Dermis microvascular lymphatic vessel endothelial cell (primary cell): ENCODE measurements at regions not wholly inside any gene's neighbourhood (a gene's known extent, or its start where the extent isn't known, plus 50 kb on each side); places are given as distances from the start of the nearest gene placed in this dataset.
A peak's percentile ranks its signal among the peaks of the same experiment; 100 is the strongest.
"Not testable (repeated sequence)": the region's sequence is repeated elsewhere in the genome, so short reads cannot be mapped to it uniquely, and the experiment has no call there.

Experiments
- DNase-seq, 2 donors: peaks; one replicate each; pipeline versions ENCODE4 v3.0.0 to v3.0.0-alpha.2; 2010; ENCODE audit warnings: low read depth in 2 of 2

DNA sequence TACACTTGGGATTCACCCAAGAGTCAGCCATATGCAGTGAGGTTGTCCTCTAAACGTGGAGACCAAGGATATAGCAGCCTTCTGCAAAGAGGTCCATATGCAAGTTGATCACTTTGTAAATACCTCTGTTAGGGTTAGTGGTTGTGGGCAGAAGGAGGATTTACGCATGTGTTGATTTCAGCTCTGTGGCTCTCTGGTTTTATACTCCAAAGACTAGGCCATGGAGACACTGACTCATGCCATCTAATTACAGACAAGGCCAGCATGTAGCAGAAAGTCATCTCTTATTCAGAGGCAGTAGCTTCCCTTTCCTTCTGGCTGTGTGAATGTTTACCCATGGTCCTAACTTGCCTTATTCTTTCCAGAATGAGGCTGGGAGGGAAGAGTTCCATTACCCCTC, 140.9 kb upstream of the GOLGA6L4 start:
- not testable (repeated sequence) for DNase-seq

DNA sequence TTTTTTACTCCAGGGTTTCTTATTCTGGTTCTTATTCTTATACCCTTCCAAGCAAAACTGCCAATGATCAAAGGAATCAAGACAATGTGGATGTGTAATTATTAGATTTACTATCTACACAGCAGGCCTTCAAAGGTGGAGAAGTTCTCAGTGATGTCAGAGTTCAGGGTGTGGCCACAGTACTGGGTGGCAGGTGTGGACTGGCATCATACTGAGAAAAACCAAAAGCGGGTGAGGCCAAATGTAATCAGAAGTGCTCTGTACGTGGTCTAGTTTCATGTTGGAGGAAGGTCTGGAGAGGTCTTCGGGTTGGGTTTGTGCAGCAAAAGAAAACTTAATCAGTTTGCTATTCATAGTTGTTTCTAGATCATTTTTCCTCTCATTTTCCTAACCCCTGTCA, 138.5 kb upstream of the GOLGA6L4 start:
- DNase-seq: not testable (repeated sequence)

DNA sequence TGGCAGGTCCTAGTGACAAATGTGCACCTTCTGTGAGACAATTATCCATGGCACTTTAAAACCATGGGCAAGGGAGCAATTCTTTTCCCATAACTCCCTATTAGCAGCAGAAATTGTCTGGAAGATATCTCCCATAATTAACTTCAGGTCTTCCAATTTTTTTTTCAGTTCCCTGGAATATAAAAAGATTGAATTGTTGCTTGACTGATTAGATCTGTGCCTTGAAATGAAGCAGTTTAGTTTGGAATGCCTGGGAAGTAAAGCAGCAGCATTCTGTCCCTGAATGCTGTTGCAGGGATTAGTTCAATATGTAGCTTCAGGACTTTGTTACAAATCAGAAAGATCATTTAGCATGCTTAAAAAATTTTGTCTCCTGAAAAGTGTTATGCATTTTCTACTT, 137.0 kb upstream of the GOLGA6L4 start:
- DNase-seq: no peak

DNA sequence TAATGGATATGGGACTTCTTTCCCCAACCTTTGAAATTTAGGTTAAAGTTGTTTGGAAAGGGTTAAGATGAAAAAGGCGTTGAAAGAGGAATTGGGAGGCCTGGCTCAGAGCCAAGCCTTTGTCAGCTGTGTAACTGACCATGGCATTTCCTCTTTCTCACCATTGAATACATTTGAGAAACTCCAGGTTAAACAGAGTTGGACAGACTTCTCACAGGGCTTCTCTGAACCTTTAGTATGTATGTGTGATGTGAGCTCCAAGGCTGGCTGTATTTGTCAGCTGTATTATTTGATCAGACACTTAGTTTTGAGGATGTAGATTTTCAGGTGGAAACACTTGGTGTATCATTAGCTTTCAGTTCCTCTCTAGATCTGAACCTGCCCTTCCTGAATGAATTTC, 136.4 kb upstream of the GOLGA6L4 start:
- DNase-seq: peak; percentile 36 to 76

DNA sequence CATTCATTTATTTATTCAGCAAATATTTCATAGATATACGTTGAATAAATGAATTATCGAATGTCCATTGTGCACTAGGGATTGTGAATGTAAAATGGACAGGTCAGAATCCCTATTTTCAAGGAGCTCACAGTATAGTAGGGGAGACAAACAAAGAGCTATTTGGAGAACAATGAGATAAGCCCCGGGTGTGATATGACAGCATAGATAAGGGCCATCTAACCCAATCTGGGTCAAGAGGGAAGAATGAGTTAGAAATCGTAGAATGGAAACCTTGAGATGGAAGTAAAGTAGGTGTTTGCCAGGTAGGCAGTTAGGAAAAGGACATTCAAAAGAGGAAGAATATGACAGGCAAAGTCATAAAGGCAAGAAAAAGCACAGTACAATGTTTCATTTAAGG, 132.2 kb upstream of the GOLGA6L4 start:
- no peak for DNase-seq

DNA sequence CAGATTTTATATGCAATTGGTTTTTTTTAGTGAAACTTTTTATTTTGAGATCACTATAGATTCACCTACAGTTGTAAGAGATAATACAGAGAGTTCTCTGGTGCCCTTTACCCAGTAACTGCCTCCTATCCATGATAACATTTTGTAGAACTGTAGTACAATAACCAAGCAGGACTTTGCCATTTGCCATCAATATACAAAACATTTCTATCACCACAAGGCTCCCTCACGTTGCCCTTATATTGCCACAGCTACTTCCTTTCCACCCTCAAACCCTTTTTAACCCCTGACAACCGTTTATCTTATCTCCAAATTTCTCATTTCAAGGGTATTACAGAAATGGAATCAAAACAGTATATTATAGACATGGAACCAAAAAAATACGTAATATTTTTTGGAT, 130.7 kb upstream of the GOLGA6L4 start:
- DNase-seq: no peak

DNA sequence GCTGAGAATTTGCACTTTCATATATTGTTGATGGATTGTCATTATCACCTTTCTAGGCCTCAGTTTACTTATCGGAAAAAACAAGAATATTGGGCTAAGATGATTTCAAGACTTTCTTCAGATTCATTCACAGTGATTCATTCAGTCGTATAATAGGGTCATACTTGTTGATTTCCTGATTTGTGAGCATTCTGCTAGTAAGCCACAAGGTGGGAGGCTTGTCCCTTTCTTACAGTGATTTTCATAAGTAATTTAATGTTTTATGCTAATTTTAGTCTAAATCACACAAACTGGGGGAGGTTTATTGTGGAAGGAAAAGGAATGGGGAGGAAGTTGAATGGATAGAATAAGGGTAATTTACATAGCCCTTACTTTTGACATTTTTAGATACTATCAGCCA, 126.8 kb upstream of the GOLGA6L4 start:
- peak in 1 of 2 donors; percentile 38 for DNase-seq

DNA sequence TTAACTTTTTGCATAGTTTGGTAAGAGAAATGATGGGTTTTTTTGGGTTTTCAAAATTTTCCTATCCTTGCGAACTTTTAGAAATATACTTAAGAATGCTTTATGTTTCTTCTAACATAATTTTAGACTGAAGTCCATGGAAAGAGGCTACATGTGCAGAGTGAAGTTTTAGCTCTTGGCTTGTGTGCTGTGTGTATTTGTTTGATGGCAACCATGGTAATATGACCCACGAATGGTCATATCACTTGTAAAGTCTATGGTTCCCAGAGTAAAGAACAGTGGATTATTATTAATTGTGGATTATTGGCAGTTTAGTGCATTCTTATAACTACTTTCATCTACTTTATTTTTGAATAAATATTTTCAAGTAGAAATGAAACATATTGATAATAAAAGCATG, 124.0 kb upstream of the GOLGA6L4 start:
- DNase-seq: no peak

DNA sequence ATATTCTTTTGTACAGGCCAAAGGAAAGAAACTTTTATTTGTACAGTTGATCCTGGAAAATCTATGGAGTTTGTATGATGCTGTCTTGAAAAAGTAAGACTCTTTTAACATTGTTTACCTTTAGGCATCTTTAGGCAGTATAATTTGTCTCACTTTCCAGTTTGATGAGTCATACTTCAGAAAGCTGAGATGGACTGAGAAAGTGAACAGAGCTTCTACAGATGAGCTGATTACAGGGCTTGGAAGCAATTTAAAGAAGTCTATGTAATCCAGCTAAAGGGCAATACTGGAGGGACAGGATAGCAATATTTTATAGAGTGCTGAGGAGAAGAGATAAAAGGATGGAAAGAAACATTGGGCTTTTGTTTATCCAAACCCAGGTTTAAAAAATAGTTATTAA, 123.5 kb upstream of the GOLGA6L4 start:
- no peak for DNase-seq

DNA sequence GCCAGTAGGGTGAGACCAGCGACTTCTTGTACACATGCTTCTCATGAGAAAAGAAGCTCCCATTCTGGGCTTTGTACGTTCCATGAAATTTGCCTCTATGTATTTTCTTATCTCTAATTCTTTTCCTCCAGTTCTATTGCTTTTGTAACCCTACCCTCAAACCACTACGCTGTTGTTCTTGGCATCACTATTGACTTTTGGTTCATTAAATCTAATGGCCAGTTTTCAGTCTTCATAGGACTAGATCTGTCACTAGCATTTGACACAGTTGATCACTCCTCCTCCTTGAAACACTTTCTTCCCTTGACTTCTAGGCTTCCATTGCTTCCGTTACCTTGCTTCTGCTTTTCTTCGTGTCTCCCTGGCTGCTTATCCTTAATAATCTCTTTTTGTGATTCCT, 121.7 kb upstream of the GOLGA6L4 start:
- DNase-seq: no peak

DNA sequence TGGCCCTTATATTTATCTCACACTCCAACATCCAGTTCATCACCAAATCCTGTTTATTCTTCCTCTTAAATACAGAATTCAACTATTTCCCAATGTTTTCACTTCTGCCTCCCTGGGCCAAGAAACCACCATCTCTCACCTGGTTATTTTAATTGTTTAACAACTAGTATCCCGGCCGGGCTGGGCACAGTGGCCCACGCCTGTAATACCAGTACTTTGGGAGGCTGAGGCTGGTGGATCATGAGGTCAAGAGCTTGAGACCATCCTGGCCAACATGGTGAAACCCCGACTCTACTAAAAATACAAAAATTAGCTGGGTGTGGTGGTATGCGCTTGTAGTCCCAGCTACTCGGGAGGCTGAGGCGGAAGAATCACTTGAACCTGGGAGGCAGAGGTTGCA, 120.9 kb upstream of the GOLGA6L4 start:
- DNase-seq: not testable (repeated sequence)

DNA sequence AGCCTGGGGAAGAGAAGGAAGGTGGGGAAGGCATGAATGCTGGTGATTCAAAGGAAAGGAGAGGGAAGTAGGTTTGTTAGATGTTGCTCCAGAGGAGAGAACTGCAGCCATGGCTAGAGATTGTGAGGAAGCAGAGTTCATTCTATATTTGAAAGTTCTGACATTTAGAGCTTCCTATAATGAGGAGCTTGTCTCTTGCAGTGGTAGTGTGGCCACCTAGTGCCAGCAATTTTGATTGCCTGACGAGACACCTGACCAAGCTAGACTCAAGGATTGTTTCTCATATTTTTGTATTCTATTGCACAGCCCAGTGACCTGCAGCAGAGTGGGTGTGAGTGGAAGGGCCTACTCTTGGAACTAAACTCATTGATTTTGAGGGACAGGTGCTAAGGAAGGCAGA, 116.2 kb upstream of the GOLGA6L4 start:
- not testable (repeated sequence) for DNase-seq

DNA sequence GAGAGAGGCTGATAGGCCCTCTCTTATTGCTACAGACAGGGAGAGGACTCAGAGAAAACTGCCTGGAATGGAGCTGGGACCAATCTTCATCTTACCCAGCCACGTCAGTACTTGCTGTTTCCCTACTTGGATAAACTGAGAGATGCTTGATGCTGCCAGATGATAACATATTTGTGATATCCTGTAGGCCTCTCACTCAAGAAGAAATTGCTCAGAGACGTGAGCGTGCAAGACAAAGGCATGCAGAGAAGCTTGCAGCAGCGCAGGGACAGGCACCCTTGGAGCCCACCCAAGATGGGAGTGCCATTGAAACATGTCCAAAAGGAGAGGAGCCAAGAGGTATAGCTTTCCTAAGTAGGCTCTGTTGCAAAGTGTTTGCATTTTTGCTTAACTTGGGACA, 114.7 kb upstream of the GOLGA6L4 start:
- DNase-seq: not testable (repeated sequence)

DNA sequence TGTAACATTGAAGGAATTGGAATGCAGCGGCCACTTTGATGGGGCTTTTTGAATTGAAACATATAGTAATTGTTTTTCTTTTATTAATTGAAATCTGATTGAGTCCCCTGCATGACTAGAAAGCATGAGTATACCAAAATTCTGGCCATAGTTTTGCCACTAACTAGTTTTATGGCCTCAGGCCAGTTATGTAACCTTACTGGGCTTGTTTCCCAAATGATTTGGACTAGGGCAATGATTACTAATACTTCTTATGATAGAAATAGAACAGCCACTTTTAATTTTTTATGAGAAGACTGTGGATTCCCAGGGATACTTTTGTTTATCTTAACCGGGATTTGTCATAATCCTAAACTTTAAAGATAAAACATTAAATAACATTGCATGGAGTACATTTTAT, 106.9 kb upstream of the GOLGA6L4 start:
- DNase-seq: not testable (repeated sequence)

DNA sequence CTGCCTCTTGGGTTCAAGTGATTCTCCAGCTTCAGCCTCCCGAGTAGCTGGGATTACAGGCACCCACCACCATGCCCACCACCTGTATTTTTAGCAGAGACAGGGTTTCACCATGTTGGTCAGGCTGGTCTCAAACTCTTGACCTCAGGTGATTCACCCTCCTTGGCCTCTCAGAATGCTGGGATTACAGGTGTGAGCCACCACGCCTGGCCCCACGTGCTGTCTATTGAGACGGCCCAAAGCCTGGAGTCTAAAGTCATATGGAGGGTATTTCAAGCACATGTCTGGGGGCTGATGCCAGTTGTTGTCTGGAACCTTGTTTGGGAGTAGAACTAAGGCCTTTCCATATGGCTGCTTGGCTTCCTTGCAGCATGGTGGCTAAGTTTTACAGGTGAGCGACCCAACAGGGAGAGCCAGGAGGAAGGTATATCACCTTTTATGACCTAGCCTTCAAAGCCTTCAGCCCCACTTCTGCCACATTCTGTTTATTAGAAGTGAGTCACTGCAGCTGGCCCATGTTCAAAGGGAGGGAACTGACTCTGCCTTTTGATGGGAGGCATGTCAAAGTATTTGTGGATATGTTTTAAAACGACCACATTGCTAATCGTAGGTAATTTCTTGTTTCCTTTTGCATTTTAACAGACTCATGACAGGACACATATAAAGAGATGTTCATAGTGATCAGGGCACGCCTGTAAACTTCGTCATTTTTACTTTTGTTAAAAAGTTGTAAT, 105.3 kb upstream of the GOLGA6L4 start:
- DNase-seq: not testable (repeated sequence)

DNA sequence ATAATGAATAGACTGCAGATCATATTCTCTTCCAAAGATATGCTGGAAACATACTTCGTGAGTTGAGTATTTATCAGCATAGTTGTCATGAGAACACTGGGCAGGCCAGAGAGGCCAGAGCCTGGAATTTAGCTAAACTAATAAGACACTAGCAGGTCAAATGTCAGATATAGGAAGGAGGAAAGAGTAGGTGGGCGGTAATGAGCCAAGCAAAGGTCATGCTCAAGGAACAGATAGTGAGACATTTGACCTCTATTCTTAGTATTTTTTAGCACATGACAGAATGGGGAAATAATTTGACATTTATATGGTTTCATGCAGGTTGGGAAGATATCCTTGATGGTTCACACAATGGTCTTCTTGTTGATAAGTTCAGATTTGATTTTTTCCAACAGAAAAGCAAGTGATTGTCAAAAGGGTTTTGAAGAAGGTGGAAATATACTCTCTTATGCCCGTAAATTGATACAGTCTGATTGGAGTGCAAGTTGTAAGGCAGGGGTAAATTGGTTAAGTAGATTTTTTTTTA, 99.6 kb upstream of the GOLGA6L4 start:
- not testable (repeated sequence) for DNase-seq

DNA sequence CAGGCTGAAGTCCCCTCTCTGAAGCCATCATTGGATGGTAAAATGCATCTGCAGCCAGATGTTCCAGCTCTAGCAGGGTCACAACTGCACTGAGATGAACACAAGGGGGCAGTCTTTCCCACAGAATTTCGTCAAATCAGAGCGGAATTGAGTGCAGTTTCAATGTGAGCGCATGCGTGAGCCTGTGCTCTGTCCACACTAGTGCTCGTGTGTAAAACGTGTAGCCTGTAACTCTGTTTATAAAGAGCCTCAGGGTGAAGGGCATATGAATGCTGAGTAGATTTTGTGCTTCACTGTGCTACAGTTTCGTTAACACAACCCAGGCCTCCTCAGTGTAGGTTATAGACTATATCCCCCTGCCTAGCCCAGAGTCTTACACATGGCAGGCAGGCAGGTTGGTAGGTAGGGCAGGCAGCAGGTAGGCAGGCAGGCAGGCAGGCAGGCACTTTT, 92.7 kb upstream of the GOLGA6L4 start:
- peak; percentile 74 to 77 for DNase-seq

DNA sequence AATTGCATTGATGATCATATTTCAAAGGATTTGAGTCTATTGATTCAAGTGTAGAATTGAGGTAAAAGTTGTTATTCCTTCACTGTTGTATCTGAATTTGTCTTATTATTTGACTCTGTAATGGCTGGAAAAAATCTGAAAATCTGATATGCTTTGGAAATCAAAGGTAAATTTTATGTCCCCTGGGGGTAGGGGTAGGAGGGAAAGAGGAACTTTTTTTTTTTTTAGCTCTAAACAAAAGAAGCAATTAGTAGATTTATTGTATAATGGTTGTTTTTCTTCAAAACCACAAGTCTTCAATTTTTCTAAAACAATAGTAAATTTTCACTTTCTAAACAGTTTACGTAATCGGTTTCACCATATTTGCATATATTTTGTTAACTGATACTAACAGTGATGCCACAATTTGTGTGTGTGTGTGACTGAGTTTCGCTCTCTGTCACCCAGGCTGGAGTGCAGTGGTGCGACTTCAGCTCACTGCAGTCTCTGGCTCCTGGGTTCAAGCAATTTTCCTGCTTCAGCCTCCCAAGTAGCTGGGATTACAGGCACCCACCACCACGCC, 91.7 kb upstream of the GOLGA6L4 start:
- no peak for DNase-seq

DNA sequence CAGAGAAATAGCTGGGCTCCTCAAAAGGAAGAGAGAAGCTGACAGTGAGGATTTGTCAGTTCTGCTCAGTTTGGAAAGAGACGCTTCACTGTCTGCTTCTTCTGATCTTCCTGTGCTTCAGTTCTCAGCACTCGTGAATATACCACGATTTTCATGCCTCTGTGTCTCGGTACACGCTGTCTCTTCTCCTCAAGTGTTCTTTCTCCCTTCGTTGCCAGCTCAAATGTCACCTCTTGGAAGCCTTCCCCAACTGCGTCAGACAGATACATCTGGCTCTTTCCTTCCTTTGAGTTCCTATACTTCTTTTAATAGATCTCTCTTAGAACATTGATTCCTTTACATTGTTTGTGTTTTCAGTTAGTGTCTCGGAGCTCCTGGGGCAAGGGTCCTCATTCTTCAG, 90.6 kb upstream of the GOLGA6L4 start:
- DNase-seq: not testable (repeated sequence)

DNA sequence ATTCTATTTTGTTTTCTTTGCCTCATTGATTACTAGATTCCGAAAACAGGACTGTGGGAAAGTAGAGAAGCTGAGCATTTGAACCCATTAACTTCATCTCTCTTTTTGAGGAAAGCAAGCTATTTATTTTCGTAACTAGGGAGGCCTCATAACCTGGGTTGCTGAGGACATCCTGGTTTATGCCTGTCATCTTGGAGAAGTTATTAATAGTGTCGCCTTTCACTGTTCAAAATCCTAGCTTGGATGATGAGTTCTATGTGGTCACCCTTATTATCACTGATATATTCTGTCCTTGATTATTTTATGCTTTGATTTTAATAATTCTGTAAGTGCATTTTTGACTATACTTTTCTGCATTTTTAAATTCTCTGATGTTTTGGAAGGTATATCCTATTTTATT, 89.3 kb upstream of the GOLGA6L4 start:
- not testable (repeated sequence) for DNase-seq

DNA sequence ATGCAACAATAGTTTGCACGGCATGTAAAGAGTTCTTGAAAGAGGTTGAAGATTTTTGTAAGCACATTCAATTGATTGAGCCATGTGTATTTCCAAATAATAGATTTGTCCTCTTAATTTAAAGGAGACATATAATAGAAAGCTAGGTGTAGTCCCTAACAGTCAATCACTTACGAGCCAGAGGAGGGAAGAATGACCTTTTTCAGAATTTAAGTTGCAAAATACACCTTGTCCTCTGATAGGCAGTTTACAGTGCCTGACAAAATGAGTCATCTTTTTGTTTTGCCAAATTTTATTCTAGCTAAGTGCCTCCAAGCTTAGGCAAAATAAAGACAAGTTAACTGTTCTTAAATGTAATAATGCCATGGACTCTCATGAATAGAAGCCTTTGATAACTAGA, 88.3 kb upstream of the GOLGA6L4 start:
- not testable (repeated sequence) for DNase-seq

DNA sequence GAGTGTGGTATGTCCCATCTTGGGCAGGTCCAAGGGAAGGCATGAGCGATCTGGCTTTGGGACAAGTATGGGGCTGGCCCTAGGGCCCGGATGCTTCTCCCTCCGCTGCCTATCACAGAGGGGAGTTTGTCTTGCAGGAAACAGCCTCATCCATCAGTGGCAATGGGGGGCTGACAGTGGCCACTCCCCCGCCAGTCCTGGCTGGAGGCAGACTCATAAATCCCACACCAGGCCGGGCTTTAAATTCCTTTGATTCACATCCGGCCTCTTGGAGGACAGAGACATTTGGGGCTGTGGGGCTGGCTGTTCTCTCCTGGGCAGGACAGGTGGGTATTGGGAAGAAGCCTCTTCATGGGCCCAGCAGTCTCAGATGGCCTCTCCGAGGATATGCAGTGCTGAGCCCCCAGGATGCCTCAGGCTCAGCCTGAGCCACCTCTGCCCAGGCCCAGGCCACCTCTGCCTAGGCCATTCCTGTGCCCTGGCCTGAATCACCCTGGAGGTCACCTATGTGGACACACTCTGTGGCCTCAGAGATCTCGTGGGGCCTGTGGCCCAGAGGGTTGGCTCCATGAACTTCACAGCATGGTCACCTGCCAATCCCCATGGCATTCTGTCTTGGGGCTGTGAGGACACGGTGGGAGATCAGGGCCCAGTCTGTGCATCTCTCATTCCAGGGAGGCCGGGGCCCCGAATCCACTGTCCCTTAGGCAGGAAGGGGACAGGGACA, 84.2 kb upstream of the GOLGA6L4 start:
- DNase-seq: no peak
